ENCODE measurements at regions not wholly inside any gene's neighbourhood (a gene's known extent, or its start where the extent isn't known, plus 50 kb on each side); places are given as distances from the start of the nearest gene placed in this dataset.

GRCh38 chr21:39098696-39099200, 84.5 kb downstream of the PSMG1 start:
- H3K9me3 ChIP-seq = no peaks in the 10 kb centered on the region
- no peak for TF ChIP-seq POLR2A (IDR thresholded peaks at IDR 0.05)
- TF ChIP-seq, protein P1, sequence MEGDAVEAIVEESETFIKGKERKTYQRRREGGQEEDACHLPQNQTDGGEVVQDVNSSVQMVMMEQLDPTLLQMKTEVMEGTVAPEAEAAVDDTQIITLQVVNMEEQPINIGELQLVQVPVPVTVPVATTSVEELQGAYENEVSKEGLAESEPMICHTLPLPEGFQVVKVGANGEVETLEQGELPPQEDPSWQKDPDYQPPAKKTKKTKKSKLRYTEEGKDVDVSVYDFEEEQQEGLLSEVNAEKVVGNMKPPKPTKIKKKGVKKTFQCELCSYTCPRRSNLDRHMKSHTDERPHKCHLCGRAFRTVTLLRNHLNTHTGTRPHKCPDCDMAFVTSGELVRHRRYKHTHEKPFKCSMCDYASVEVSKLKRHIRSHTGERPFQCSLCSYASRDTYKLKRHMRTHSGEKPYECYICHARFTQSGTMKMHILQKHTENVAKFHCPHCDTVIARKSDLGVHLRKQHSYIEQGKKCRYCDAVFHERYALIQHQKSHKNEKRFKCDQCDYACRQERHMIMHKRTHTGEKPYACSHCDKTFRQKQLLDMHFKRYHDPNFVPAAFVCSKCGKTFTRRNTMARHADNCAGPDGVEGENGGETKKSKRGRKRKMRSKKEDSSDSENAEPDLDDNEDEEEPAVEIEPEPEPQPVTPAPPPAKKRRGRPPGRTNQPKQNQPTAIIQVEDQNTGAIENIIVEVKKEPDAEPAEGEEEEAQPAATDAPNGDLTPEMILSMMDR (IDR thresholded peaks at IDR 0.05) = no peak
- WGBS, 2 donors = 95 to 96% methylated on average over 3 of the region's 3 CpGs
- no peak overlapping the region for H3K4me3 ChIP-seq (replicated peaks in 1 of 3)
- H3K4me1 ChIP-seq = peaks cover 0 to 5% of the 10 kb centered on the region in 2 donors
- no peak for DNase-seq
- H3K36me3 ChIP-seq = no peaks in the 10 kb centered on the region
- no peaks in the 10 kb centered on the region for H3K27me3 ChIP-seq
- intact Hi-C loops (cut with DNase I) = no loop called here
- no peak overlapping the region for H3K27ac ChIP-seq

DNA sequence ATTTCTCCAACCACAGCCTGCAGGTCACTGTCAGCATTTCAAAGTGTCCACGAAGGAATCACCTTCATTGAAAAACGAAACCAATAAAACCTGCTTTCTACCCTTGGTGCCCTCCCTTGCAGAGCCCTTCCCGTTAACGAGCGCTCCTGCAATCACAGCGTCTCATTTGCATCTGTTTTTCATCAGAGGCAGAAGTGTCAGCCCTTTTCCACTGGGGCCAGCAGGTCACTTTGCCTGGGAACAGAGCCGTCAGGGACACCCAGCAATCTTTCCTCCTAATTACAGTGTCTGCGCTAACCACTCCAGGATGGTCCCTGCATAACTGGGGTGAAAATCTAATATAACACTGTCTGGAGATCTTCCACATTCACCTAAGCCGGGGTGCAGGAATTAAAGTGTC, 85.3 kb downstream of the PSMG1 start:
- DNase-seq = no peak
- WGBS, 2 donors = 81 to 90% methylated on average over 9 of the region's 9 CpGs
- Histone ChIP-seq H3K27me3 (no peaks in the 10 kb centered on the region), H3K36me3 (no peaks in the 10 kb centered on the region), H3K9me3 (no peaks in the 10 kb centered on the region), H3K27ac (no peak overlapping the region), H3K4me3 (replicated peaks in 1 of 3) (no peak overlapping the region), H3K4me1 (peaks cover 0 to 5% of the 10 kb centered on the region in 2 donors)
- no peak for TF ChIP-seq POLR2A (IDR thresholded peaks at IDR 0.05)
- TF ChIP-seq, protein P1 (IDR thresholded peaks at IDR 0.05) = no peak
- intact Hi-C loops (cut with DNase I) = no loop called here

GRCh38 chr21:39097335-39097861, 85.9 kb downstream of the PSMG1 start:
- TF ChIP-seq POLR2A (IDR thresholded peaks at IDR 0.05) = no peak
- TF ChIP-seq, protein P1 (IDR thresholded peaks at IDR 0.05) = no peak

GRCh38 chr21:39096754-39097153, 86.5 kb downstream of the PSMG1 start:
- Histone ChIP-seq H3K27me3 (no peaks in the 10 kb centered on the region), H3K9me3 (no peaks in the 10 kb centered on the region), H3K4me1 (peaks cover 0 to 5% of the 10 kb centered on the region in 2 donors), H3K4me3 (replicated peaks in 1 of 3) (no peak overlapping the region), H3K27ac (no peak overlapping the region), H3K36me3 (no peaks in the 10 kb centered on the region)
- intact Hi-C loops (cut with DNase I) = no loop called here
- 92 to 94% methylated on average over 4 to 8 of the region's 8 CpGs for WGBS, 2 donors
- no peak for DNase-seq
- TF ChIP-seq, protein P1 (IDR thresholded peaks at IDR 0.05) = no peak
- TF ChIP-seq POLR2A (IDR thresholded peaks at IDR 0.05) = no peak

More at GRCh38 chr21:39097335-39097861, 85.9 kb downstream of the PSMG1 start:
- intact Hi-C loops (cut with DNase I) = no loop called here
- peaks cover 0 to 5% of the 10 kb centered on the region in 2 donors for H3K4me1 ChIP-seq
- H3K27ac ChIP-seq = no peak overlapping the region
- H3K27me3 ChIP-seq = no peaks in the 10 kb centered on the region
- no peaks in the 10 kb centered on the region for H3K9me3 ChIP-seq
- no peak overlapping the region for H3K4me3 ChIP-seq (replicated peaks in 1 of 3)
- DNase-seq = no peak
- 86 to 87% methylated on average over 13 of the region's 13 CpGs for WGBS, 2 donors
- no peaks in the 10 kb centered on the region for H3K36me3 ChIP-seq

GRCh38 chr21:39095681-39096080, 87.6 kb downstream of the PSMG1 start:
- Histone ChIP-seq H3K4me3 (replicated peaks in 1 of 3) (no peak overlapping the region), H3K36me3 (no peaks in the 10 kb centered on the region), H3K27ac (peak overlapping the region in 2 of 3 donors; percentile 6 to 19), H3K4me1 (peaks cover 0 to 14% of the 10 kb centered on the region in 2 donors), H3K27me3 (no peaks in the 10 kb centered on the region), H3K9me3 (no peaks in the 10 kb centered on the region)
- WGBS, 2 donors = 72 to 80% methylated on average over 6 to 7 of the region's 7 CpGs
- DNase-seq = no peak
- no peak for TF ChIP-seq POLR2A (IDR thresholded peaks at IDR 0.05)
- TF ChIP-seq, protein P1 (IDR thresholded peaks at IDR 0.05) = no peak
- intact Hi-C loops (cut with DNase I) = no loop called here
